Posterior cingulate gyrus (tissue), 11 donors: ENCODE measurements at regions not wholly inside any gene's neighbourhood (a gene's known extent, or its start where the extent isn't known, plus 50 kb on each side); places are given as distances from the start of the nearest gene placed in this dataset.
"Not testable (repeated sequence)": the region's sequence is repeated elsewhere in the genome, so short reads cannot be mapped to it uniquely, and the experiment has no call there.

Source experiments
- DNase-seq, 10 donors: peaks; one replicate each; pipeline versions ENCODE4 v3.0.0 to v3.0.0-alpha.2; 2020 to 2021; ENCODE audit warnings: mixed read lengths in 3 of 10
- intact Hi-C: fragments of 100-400 bp; cut with DNase I; formaldehyde crosslinking; loops from one replicate; pipeline ENCODE4 v1.15.1; 2023

- DNase-seq: no peak
- intact Hi-C loops: no loop called here
These were observed 506.0 kb downstream of the ZNF37A start for GRCh38 chr10:38600146-38600545.

DNA sequence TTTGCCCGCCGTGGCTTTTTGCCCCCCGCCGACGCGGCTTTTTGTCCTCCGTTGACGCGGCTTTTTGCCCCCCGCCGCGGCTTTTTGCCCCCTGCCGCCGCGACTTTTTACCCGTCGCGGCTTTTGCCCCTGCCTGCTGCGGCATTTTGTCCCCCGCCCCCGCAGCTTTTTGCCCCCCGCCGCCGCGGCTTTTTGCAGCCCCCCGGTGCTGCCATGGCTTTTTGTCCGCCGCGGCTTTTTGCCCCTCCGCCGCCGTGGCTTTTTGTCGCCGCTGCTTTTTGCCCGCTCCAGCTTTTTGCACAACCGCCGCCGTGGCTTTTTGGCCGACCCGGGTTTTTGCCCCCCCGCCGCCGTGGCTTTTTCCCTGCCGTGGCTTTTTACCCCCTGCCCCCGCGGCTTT, 506.6 kb downstream of the ZNF37A start:
- no peak for DNase-seq
- intact Hi-C loops: no loop called here

DNA sequence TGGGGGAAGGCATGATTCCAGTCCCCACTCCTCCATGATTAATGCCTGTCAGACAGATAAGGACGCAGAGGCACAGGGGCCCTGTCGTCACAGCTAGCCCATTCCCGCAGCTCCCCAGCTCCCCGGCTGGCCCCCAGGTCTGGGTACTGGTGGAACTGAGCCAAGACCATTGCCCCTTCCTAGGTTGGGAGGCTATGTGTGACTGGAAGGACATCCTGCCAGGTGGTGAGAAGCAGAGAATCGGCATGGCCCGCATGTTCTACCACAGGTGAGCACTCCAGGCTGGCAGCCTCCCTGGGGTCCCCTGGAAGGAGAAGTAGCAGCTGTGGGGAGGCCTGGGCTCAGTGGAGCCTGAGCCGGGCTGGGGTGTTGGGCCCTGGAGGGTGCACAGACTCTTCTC, 509.5 kb downstream of the ZNF37A start:
- intact Hi-C loops: not testable (repeated sequence)
- peak in 1 of 10 donors; percentile 59 for DNase-seq

- DNase-seq: peak in 1 of 10 donors; percentile 65
These were observed 510.3 kb downstream of the ZNF37A start for GRCh38 chr10:38604477-38604876.

GRCh38 chr10:38605153-38605661, 511.1 kb downstream of the ZNF37A start:
- intact Hi-C loops: no loop called here
- no peak for DNase-seq

More at GRCh38 chr10:38604477-38604876, 510.3 kb downstream of the ZNF37A start:
- intact Hi-C loops: not testable (repeated sequence)

GRCh38 chr10:38615596-38615995, 521.5 kb downstream of the ZNF37A start:
- intact Hi-C loops, DNase-seq: not testable (repeated sequence)

- intact Hi-C loops, DNase-seq: not testable (repeated sequence)
These were observed 525.7 kb downstream of the ZNF37A start for GRCh38 chr10:38619831-38620230.

DNA sequence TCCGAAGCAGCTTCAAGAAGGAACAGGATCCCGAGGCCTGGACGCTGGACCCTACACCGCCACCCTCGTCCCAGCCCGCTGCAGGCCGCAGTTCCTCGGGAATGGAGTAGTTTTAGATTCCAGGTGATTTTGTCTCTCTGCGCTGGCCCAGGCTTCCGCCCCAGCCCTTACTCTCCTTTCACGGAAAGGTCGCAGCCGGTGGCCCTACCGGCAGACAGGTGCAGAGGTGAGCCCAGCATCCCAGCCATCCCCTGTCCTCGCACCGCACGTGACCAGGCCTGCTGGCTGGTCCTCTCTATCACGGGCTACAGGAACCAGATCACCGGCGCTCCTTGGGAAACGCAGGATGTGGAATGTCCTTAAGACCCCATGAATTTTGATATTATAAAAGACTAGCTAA, 541.5 kb downstream of the ZNF37A start:
- peak in 2 of 10 donors; percentile 53 to 66 for DNase-seq
- intact Hi-C loops: not testable (repeated sequence)
